Keratinocyte (primary cell): ENCODE measurements at regions not wholly inside any gene's neighbourhood (a gene's known extent, or its start where the extent isn't known, plus 50 kb on each side); places are given as distances from the start of the nearest gene placed in this dataset.

ENCODE experiments used
- DNase-seq: peaks from one replicate; pipeline ENCODE4 v3.0.0-alpha.2; 2011; ENCODE audit warnings: low read depth, missing footprints, low spot score
- FAIRE-seq: peaks from 2 replicates; lab custom pipeline; 2011; peaks lifted over from hg19 to GRCh38; lab: Jason Lieb, UNC
- H2AFZ ChIP-seq: 2 replicates; pipeline ENCODE4 v1.6.0; 2012; ENCODE audit warnings: low read length, control low read depth, inconsistent platforms; ENCODE audit not compliant: control insufficient read depth
- H3K27ac ChIP-seq: 2 replicates; pipeline ENCODE4 v1.5.1; 2011; ENCODE audit warnings: low read length; ENCODE audit not compliant: control insufficient read depth, insufficient read depth
- H3K27me3 ChIP-seq: 3 replicates; pipeline ENCODE4 v1.6.0; 2011; ENCODE audit warnings: low read length; ENCODE audit not compliant: control insufficient read depth, insufficient read depth; ENCODE audit errors: extremely low read depth
- H3K36me3 ChIP-seq, 2 experiments: 2 replicates in 1 of 2; 3 replicates in 1 of 2; pipeline ENCODE4 v1.5.1; 2011; ENCODE audit warnings: low read length in 2 of 2, mild to moderate bottlenecking in 1 of 2; ENCODE audit not compliant: control insufficient read depth in 2 of 2, insufficient read depth in 2 of 2; ENCODE audit errors: extremely low read depth in 1 of 2
- H3K4me1 ChIP-seq: 3 replicates; pipeline ENCODE4 v1.5.1; 2011; ENCODE audit warnings: low read length; ENCODE audit not compliant: control insufficient read depth, insufficient read depth; ENCODE audit errors: extremely low read depth
- H3K4me2 ChIP-seq: 3 replicates; pipeline ENCODE4 v1.6.0; 2011; ENCODE audit warnings: low read depth, low read length; ENCODE audit not compliant: control insufficient read depth, insufficient read depth; ENCODE audit errors: extremely low read depth
- H3K4me3 ChIP-seq, 3 experiments: fragments of 200-600 bp in 1 of 3; sonication (generic) in 1 of 3; 2 replicates in 2 of 3; 3 replicates in 1 of 3; pipeline ENCODE4 v1.5.1; 2011 to 2016; ENCODE audit warnings: low read length in 3 of 3, mild to moderate bottlenecking in 3 of 3, control low read depth in 2 of 3, inconsistent platforms in 1 of 3, low read depth in 1 of 3, mixed read lengths in 1 of 3, mixed run types in 1 of 3, moderate library complexity in 1 of 3; ENCODE audit not compliant: control insufficient read depth in 2 of 3, insufficient read depth in 2 of 3; ENCODE audit errors: extremely low read depth in 1 of 3
- H3K79me2 ChIP-seq: 2 replicates; pipeline ENCODE4 v1.6.0; 2012; ENCODE audit warnings: low read length; ENCODE audit not compliant: control insufficient read depth, insufficient read depth
- H3K9ac ChIP-seq: 3 replicates; pipeline ENCODE4 v1.6.0; 2011; ENCODE audit warnings: low read length; ENCODE audit not compliant: control insufficient read depth, insufficient read depth; ENCODE audit errors: extremely low read depth
- H3K9me1 ChIP-seq: 3 replicates; pipeline ENCODE4 v1.6.0; 2011; ENCODE audit warnings: low read length; ENCODE audit not compliant: control insufficient read depth, insufficient read depth; ENCODE audit errors: extremely low read depth
- H3K9me3 ChIP-seq: 2 replicates; pipeline ENCODE4 v1.5.1; 2012; ENCODE audit warnings: low read depth, low read length; ENCODE audit not compliant: control insufficient read depth
- H4K20me1 ChIP-seq: 3 replicates; pipeline ENCODE4 v1.6.0; 2011; ENCODE audit warnings: low read length; ENCODE audit not compliant: control insufficient read depth, insufficient read depth; ENCODE audit errors: extremely low read depth
- CTCF ChIP-seq, 3 experiments: IDR thresholded peaks in 1 of 3; conservative IDR thresholded peaks in 1 of 3; optimal IDR thresholded peaks in 1 of 3; 2 replicates in 2 of 3; 3 replicates in 1 of 3; pipeline versions ENCODE3 to v1.5.1; 2011; ENCODE audit warnings: low read length in 3 of 3, mild to moderate bottlenecking in 3 of 3, moderate library complexity in 2 of 3, control low read depth in 1 of 3, inconsistent platforms in 1 of 3; ENCODE audit not compliant: insufficient read depth in 2 of 3; ENCODE audit errors: extremely low read depth in 1 of 3
- EZH2 ChIP-seq: IDR thresholded peaks from one replicate; pipeline ENCODE4 v1.6.1; 2012; ENCODE audit warnings: inconsistent platforms, mild to moderate bottlenecking, low read length, moderate library complexity
- dilution Hi-C: fragments of 300-500 bp; cut with MboI; formaldehyde crosslinking; loops from one replicate; pipeline ENCODE4 v1.7.0; 2020; ENCODE audit warnings: low sequenced_read_pairs; ENCODE audit not compliant: extremely low pct_ligation_motif_present

GRCh38 chr2:3113122-3113521 lies 264.5 kb downstream of the EIPR1 start:
- no peak for TF ChIP-seq CTCF (optimal IDR thresholded peaks at IDR 0.05 in 1 of 3, IDR thresholded peaks at IDR 0.05 in 1 of 3, conservative IDR thresholded peaks at IDR 0.05 in 1 of 3; ENCODE audit: extremely low read depth in 1 of 3, insufficient read depth in 2 of 3, low read length in 3 of 3)
- no peak for TF ChIP-seq EZH2
- no peaks in the 10 kb centered on the region for H3K79me2 ChIP-seq
- H3K9ac ChIP-seq: no peak overlapping the region
- no peaks in the 10 kb centered on the region for H3K36me3 ChIP-seq
- H3K4me1 ChIP-seq: no peaks in the 10 kb centered on the region
- DNase-seq: no peak
- no peak for FAIRE-seq
- dilution Hi-C loops: no loop called here
- H3K4me3 ChIP-seq: no peak overlapping the region
- peaks cover 12% of the 10 kb centered on the region for H3K9me3 ChIP-seq
- H2AFZ ChIP-seq: no peak overlapping the region
- no peak overlapping the region for H3K27ac ChIP-seq
- no peak overlapping the region for H3K4me2 ChIP-seq
- H4K20me1 ChIP-seq: no peaks in the 10 kb centered on the region
- no peaks in the 10 kb centered on the region for H3K27me3 ChIP-seq
- H3K9me1 ChIP-seq: no peaks in the 10 kb centered on the region

- Histone ChIP-seq H3K4me2 (no peak overlapping the region), H3K9me1 (no peaks in the 10 kb centered on the region), H2AFZ (no peak overlapping the region), H3K4me3 (no peak overlapping the region), H3K4me1 (no peaks in the 10 kb centered on the region), H3K79me2 (no peaks in the 10 kb centered on the region), H3K27ac (no peak overlapping the region), H3K9me3 (peaks cover 12% of the 10 kb centered on the region), H3K9ac (no peak overlapping the region), H4K20me1 (no peaks in the 10 kb centered on the region), H3K36me3 (no peaks in the 10 kb centered on the region), H3K27me3 (no peaks in the 10 kb centered on the region)
- TF ChIP-seq EZH2 (no peak), CTCF (optimal IDR thresholded peaks at IDR 0.05 in 1 of 3, IDR thresholded peaks at IDR 0.05 in 1 of 3, conservative IDR thresholded peaks at IDR 0.05 in 1 of 3; ENCODE audit: extremely low read depth in 1 of 3, insufficient read depth in 2 of 3, low read length in 3 of 3) (no peak)
- DNase-seq (no peak), FAIRE-seq (no peak)
- dilution Hi-C loops: no loop called here
Measured at GRCh38 chr2:3112553-3112952, 265.1 kb downstream of the EIPR1 start.
